GM19023 (cell line): ENCODE measurements at regions not wholly inside any gene's neighbourhood (a gene's known extent, or its start where the extent isn't known, plus 50 kb on each side); places are given as distances from the start of the nearest gene placed in this dataset.
"Not testable (repeated sequence)": the region's sequence is repeated elsewhere in the genome, so short reads cannot be mapped to it uniquely, and the experiment has no call there.

Experiments
- ATAC-seq: cut with Tn5 transposase; IDR thresholded peaks from one replicate; pipeline ENCODE4 v1.9.1; 2021; ENCODE audit warnings: mild to moderate bottlenecking, moderate library complexity; ENCODE audit not compliant: unreplicated experiment

GRCh38 chr7:110519851-110520250 is 571.1 kb upstream of the LRRN3 start:
- ATAC-seq = no peak

- ATAC-seq = no peak
Observed at GRCh38 chr7:110521357-110521911, 569.5 kb upstream of the LRRN3 start.

GRCh38 chr7:110522061-110522760 is 568.7 kb upstream of the LRRN3 start:
- no peak for ATAC-seq

- ATAC-seq = no peak
Observed at GRCh38 chr7:110522761-110523200, 568.1 kb upstream of the LRRN3 start.

- ATAC-seq = no peak
Observed at GRCh38 chr7:110529175-110529574, 561.8 kb upstream of the LRRN3 start.

- ATAC-seq = no peak
Observed at GRCh38 chr7:110531186-110531585, 559.7 kb upstream of the LRRN3 start.

- no peak for ATAC-seq
Observed at GRCh38 chr7:110534241-110534931, 556.5 kb upstream of the LRRN3 start.

- no peak for ATAC-seq
Observed at GRCh38 chr7:110539216-110539615, 551.7 kb upstream of the LRRN3 start.

- ATAC-seq = no peak
Observed at GRCh38 chr7:110541962-110542361, 549.0 kb upstream of the LRRN3 start.

GRCh38 chr7:110544194-110544593 is 546.7 kb upstream of the LRRN3 start:
- ATAC-seq = no peak

GRCh38 chr7:110548372-110548771 is 542.6 kb upstream of the LRRN3 start:
- no peak for ATAC-seq

- ATAC-seq = no peak
Observed at GRCh38 chr7:110557136-110557535, 533.8 kb upstream of the LRRN3 start.

GRCh38 chr7:110563286-110563685 is 527.6 kb upstream of the LRRN3 start:
- not testable (repeated sequence) for ATAC-seq

GRCh38 chr7:110564246-110564645 is 526.7 kb upstream of the LRRN3 start:
- no peak for ATAC-seq

- ATAC-seq = no peak
Observed at GRCh38 chr7:110568388-110568787, 522.5 kb upstream of the LRRN3 start.

- no peak for ATAC-seq
Observed at GRCh38 chr7:110568932-110569331, 522.0 kb upstream of the LRRN3 start.

- no peak for ATAC-seq
Observed at GRCh38 chr7:110569486-110570205, 521.3 kb upstream of the LRRN3 start.

- no peak for ATAC-seq
Observed at GRCh38 chr7:110573862-110574528, 516.9 kb upstream of the LRRN3 start.

- ATAC-seq = no peak
Observed at GRCh38 chr7:110587294-110587693, 503.6 kb upstream of the LRRN3 start.

- no peak for ATAC-seq
Observed at GRCh38 chr7:110590415-110590814, 500.5 kb upstream of the LRRN3 start.

- no peak for ATAC-seq
Observed at GRCh38 chr7:110591341-110591740, 499.6 kb upstream of the LRRN3 start.
